ENCODE measurements at regions not wholly inside any gene's neighbourhood (a gene's known extent, or its start where the extent isn't known, plus 50 kb on each side); places are given as distances from the start of the nearest gene placed in this dataset.

- FAIRE-seq (no peak), ATAC-seq (no peak), DNase-seq (no peak)
- no peaks in the 10 kb centered on the region for H3K9me3 ChIP-seq
- no peaks in the 10 kb centered on the region for H3K4me1 ChIP-seq
- WGBS, 2 donors: 40 to 57% methylated on average over 5 of the region's 5 CpGs
- no peak for TF ChIP-seq CTCF (IDR thresholded peaks at IDR 0.05)
- intact Hi-C loops (cut with DNase I): no loop called here
- H3K27ac ChIP-seq: no peak overlapping the region
- H3K4me3 ChIP-seq: no peak overlapping the region
- no peaks in the 10 kb centered on the region for H3K27me3 ChIP-seq
- no peaks in the 10 kb centered on the region for H3K36me3 ChIP-seq
Observed at GRCh38 chr4:111806331-111806730, 338.9 kb upstream of the FAM241A start.

GRCh38 chr4:111807576-111807975, 337.7 kb upstream of the FAM241A start:
- H3K4me1 ChIP-seq: no peaks in the 10 kb centered on the region
- FAIRE-seq (no peak), DNase-seq (no peak), ATAC-seq (no peak)
- no peak overlapping the region for H3K4me3 ChIP-seq
- H3K27me3 ChIP-seq: no peaks in the 10 kb centered on the region
- H3K27ac ChIP-seq: no peak overlapping the region
- H3K36me3 ChIP-seq: no peaks in the 10 kb centered on the region
- intact Hi-C loops (cut with DNase I): no loop called here
- H3K9me3 ChIP-seq: no peaks in the 10 kb centered on the region
- no peak for TF ChIP-seq CTCF (IDR thresholded peaks at IDR 0.05)
- WGBS, 2 donors: 66 to 82% methylated on average over 5 of the region's 5 CpGs

- Histone ChIP-seq H3K36me3 (no peaks in the 10 kb centered on the region), H3K9me3 (no peaks in the 10 kb centered on the region), H3K27me3 (no peaks in the 10 kb centered on the region), H3K4me1 (no peaks in the 10 kb centered on the region), H3K4me3 (no peak overlapping the region), H3K27ac (no peak overlapping the region)
- no peak for ATAC-seq
- intact Hi-C loops (cut with DNase I): no loop called here
- WGBS, 2 donors: 29 to 32% methylated on average over 2 of the region's 2 CpGs
- no peak for TF ChIP-seq CTCF (IDR thresholded peaks at IDR 0.05)
- FAIRE-seq: no peak
- DNase-seq: no peak
Observed at GRCh38 chr4:111808174-111808573, 337.1 kb upstream of the FAM241A start.

GRCh38 chr4:111811661-111812060, 333.6 kb upstream of the FAM241A start:
- Histone ChIP-seq H3K9me3 (no peaks in the 10 kb centered on the region), H3K27ac (no peak overlapping the region), H3K36me3 (no peaks in the 10 kb centered on the region), H3K4me3 (no peak overlapping the region), H3K4me1 (no peaks in the 10 kb centered on the region), H3K27me3 (no peaks in the 10 kb centered on the region)
- no peak for ATAC-seq
- no peak for FAIRE-seq
- WGBS, 2 donors: 24 to 26% methylated on average over 2 of the region's 2 CpGs
- no peak for DNase-seq
- TF ChIP-seq CTCF (IDR thresholded peaks at IDR 0.05): no peak
- intact Hi-C loops (cut with DNase I): no loop called here

- H3K4me1 ChIP-seq: no peaks in the 10 kb centered on the region
- TF ChIP-seq CTCF (IDR thresholded peaks at IDR 0.05): no peak
- WGBS, 2 donors: 43 to 45% methylated on average over 3 of the region's 3 CpGs
Observed at GRCh38 chr4:111812114-111812513, 333.1 kb upstream of the FAM241A start.

More at GRCh38 chr4:111812114-111812513, 333.1 kb upstream of the FAM241A start:
- Histone ChIP-seq H3K36me3 (no peaks in the 10 kb centered on the region), H3K4me3 (no peak overlapping the region), H3K27me3 (no peaks in the 10 kb centered on the region), H3K9me3 (no peaks in the 10 kb centered on the region), H3K27ac (no peak overlapping the region)
- FAIRE-seq (no peak), DNase-seq (no peak), ATAC-seq (no peak)
- intact Hi-C loops (cut with DNase I): no loop called here
